ENCODE measurements at regions not wholly inside any gene's neighbourhood (a gene's known extent, or its start where the extent isn't known, plus 50 kb on each side); places are given as distances from the start of the nearest gene placed in this dataset.
"Not testable (repeated sequence)": the region's sequence is repeated elsewhere in the genome, so short reads cannot be mapped to it uniquely, and the experiment has no call there.

- Mint-ChIP-seq H3K4me1 (no peaks in the 10 kb centered on the region), H3K27ac (ENCODE audit: unreplicated experiment) (no peak overlapping the region), H3K27me3 (ENCODE audit: low read depth) (peaks cover 3% of the 10 kb centered on the region), H3K9me3 (peaks cover 22% of the 10 kb centered on the region), H3K36me3 (ENCODE audit: low read depth) (peaks cover 10% of the 10 kb centered on the region), H3K4me3 (no peak overlapping the region)
- TF ChIP-seq CTCF (conservative IDR thresholded peaks at IDR 0.05), result no peak
- no peak for DNase-seq (ENCODE audit: low read depth, low spot score)
Observed at GRCh38 chr1:239982762-239983161, 108.9 kb upstream of the FMN2 start.

- no peak overlapping the region for H3K4me3 Mint-ChIP-seq
- H3K27ac Mint-ChIP-seq (ENCODE audit: unreplicated experiment), result no peak overlapping the region
- peaks cover 3% of the 10 kb centered on the region for H3K27me3 Mint-ChIP-seq (ENCODE audit: low read depth)
- peaks cover 10% of the 10 kb centered on the region for H3K36me3 Mint-ChIP-seq (ENCODE audit: low read depth)
- peaks cover 15% of the 10 kb centered on the region for H3K9me3 Mint-ChIP-seq
- H3K4me1 Mint-ChIP-seq, result no peaks in the 10 kb centered on the region
- TF ChIP-seq CTCF (conservative IDR thresholded peaks at IDR 0.05), result no peak
- DNase-seq (ENCODE audit: low read depth, low spot score), result no peak
Observed at GRCh38 chr1:239985044-239985443, 106.6 kb upstream of the FMN2 start.

GRCh38 chr1:239987103-239987745 lies 104.5 kb upstream of the FMN2 start:
- no peak overlapping the region for H3K27ac Mint-ChIP-seq (ENCODE audit: unreplicated experiment)
- H3K36me3 Mint-ChIP-seq (ENCODE audit: low read depth), result peaks cover 4% of the 10 kb centered on the region
- TF ChIP-seq CTCF (conservative IDR thresholded peaks at IDR 0.05), result peak; percentile 85
- peaks cover 8% of the 10 kb centered on the region for H3K9me3 Mint-ChIP-seq
- H3K4me3 Mint-ChIP-seq, result no peak overlapping the region
- DNase-seq (ENCODE audit: low read depth, low spot score), result peak; percentile 45
- H3K4me1 Mint-ChIP-seq, result no peaks in the 10 kb centered on the region
- peaks cover 14% of the 10 kb centered on the region for H3K27me3 Mint-ChIP-seq (ENCODE audit: low read depth)

GRCh38 chr1:239989990-239990389 lies 101.7 kb upstream of the FMN2 start:
- TF ChIP-seq CTCF (conservative IDR thresholded peaks at IDR 0.05), result no peak
- H3K27ac Mint-ChIP-seq (ENCODE audit: unreplicated experiment), result no peak overlapping the region
- H3K27me3 Mint-ChIP-seq (ENCODE audit: low read depth), result peaks cover 36% of the 10 kb centered on the region
- H3K4me3 Mint-ChIP-seq, result no peak overlapping the region
- no peaks in the 10 kb centered on the region for H3K36me3 Mint-ChIP-seq (ENCODE audit: low read depth)
- no peaks in the 10 kb centered on the region for H3K9me3 Mint-ChIP-seq
- no peaks in the 10 kb centered on the region for H3K4me1 Mint-ChIP-seq
- DNase-seq (ENCODE audit: low read depth, low spot score), result no peak

- not testable (repeated sequence) for H3K9me3 Mint-ChIP-seq; H3K36me3 Mint-ChIP-seq (ENCODE audit: low read depth); H3K4me3 Mint-ChIP-seq; H3K4me1 Mint-ChIP-seq; H3K27ac Mint-ChIP-seq (ENCODE audit: unreplicated experiment); DNase-seq (ENCODE audit: low read depth, low spot score)
- H3K27me3 Mint-ChIP-seq (ENCODE audit: low read depth), result peaks cover 59% of the 10 kb centered on the region
Observed at GRCh38 chr1:239992566-239992965, 99.1 kb upstream of the FMN2 start.

- Mint-ChIP-seq H3K9me3 (no peaks in the 10 kb centered on the region), H3K27ac (ENCODE audit: unreplicated experiment) (no peak overlapping the region), H3K36me3 (ENCODE audit: low read depth) (no peaks in the 10 kb centered on the region), H3K4me1 (peaks cover 3% of the 10 kb centered on the region), H3K27me3 (ENCODE audit: low read depth) (peaks cover 63% of the 10 kb centered on the region), H3K4me3 (no peak overlapping the region)
- DNase-seq (ENCODE audit: low read depth, low spot score), result no peak
- no peak for TF ChIP-seq CTCF (conservative IDR thresholded peaks at IDR 0.05)
Observed at GRCh38 chr1:239993366-239993765, 98.3 kb upstream of the FMN2 start.
